Stimulated activated CD4-positive, alpha-beta T cell treated with anti-CD3 and anti-CD28 coated beads, TNF-alpha, amount 100 ng/mL, for 1 hour (primary cell): ENCODE measurements at regions not wholly inside any gene's neighbourhood (a gene's known extent, or its start where the extent isn't known, plus 50 kb on each side); places are given as distances from the start of the nearest gene placed in this dataset.

Experiments
- DNase-seq, 3 donors: peaks; one replicate each; pipeline ENCODE4 v3.0.0-alpha.2; 2020; ENCODE audit warnings: low read depth in 3 of 3, low spot score in 1 of 3

DNA sequence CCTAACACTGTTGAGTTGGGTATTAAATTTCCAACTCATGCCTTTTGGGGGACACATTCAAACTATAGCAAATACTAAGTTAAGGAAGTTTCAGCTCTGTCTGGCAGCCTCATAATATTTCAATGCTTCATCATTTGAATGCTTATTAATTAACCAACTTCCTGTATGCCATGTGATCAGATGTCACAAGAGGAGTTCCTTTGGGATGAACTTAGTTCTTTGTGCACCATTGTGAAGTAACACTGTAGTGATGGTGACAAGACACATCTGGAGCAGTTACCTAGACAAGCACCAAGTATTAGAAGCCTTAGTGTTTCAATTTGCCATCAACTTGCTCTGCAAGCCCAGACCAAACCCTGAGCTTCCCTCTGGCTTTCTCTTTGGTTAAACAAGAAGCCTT is 90.7 kb upstream of the IL12B start:
- DNase-seq, result no peak

DNA sequence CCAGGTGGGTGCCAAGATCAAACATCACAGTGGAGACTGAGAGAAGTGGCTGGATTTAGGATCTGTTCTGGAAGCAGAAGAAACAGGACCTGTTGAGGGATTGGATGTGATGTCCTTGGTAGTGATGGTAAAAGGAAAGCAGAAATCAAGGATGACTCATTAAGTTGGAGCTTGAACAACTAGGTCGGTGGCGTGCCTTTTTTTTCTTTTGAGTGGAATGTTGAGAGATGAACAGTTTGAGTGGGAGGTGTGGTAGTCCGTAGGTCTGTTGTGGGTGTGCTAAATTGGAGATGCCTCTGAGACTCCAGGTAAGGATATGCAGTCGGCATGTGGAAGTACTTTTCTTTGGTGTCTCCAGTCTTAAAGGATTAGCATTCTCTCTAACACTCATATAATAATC is 92.1 kb upstream of the IL12B start:
- DNase-seq, result no peak

DNA sequence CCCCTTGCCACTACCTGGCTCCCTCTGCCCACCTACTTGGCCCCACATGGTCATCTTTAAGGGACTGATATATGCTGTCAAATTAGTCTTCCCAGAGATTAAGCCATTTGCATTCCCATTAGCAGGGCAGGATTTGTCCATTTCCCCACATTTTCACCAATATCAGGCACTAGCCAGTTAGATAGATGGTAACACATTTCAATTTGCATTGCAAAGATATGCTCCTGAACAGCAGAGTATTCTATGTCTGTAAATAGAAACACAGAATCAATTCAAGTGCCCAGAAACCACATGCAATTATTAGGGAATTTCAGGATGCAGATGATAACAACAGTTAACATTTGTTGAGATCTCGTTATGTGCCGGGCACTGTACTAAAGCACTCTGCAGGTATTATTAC is 92.6 kb upstream of the IL12B start:
- no peak for DNase-seq

DNA sequence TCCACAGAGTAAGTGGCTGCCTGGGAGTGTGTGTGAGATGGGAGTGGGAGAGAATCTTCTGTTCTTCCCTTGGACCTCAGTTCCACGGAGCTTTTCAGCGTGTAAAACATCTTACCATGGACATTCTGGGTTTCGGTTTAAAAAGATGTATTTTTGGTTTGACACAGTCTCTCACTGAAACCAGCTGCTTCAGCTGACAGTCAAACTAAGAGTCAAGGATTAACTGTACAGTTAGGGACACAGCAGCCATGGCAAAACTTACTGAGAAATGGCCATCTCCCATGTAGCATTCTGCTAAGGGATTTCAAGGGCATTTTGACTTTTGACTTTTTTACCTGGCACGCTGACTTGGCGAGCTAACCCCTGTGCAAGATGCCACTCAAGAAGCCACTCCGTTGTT is 93.8 kb upstream of the IL12B start:
- DNase-seq, result no peak

DNA sequence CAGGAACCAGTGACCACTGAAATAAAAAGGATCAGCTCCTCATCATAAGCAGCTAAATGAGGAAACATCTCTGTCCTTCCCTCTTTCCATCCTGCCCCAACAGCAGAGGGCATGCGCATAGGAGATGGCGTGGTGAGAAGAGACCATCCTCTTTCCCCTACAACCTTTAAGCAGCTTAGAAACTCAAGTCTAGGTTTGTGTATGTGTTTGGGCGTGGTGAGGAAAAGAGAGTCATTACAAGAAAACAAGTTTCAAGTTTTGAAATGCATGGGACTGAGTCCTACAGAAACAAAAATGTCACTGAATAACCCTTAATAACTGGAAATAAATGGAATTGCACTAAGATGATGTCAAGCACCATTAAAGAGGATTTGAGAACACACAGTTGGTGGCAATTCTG is 96.4 kb upstream of the IL12B start:
- no peak for DNase-seq

DNA sequence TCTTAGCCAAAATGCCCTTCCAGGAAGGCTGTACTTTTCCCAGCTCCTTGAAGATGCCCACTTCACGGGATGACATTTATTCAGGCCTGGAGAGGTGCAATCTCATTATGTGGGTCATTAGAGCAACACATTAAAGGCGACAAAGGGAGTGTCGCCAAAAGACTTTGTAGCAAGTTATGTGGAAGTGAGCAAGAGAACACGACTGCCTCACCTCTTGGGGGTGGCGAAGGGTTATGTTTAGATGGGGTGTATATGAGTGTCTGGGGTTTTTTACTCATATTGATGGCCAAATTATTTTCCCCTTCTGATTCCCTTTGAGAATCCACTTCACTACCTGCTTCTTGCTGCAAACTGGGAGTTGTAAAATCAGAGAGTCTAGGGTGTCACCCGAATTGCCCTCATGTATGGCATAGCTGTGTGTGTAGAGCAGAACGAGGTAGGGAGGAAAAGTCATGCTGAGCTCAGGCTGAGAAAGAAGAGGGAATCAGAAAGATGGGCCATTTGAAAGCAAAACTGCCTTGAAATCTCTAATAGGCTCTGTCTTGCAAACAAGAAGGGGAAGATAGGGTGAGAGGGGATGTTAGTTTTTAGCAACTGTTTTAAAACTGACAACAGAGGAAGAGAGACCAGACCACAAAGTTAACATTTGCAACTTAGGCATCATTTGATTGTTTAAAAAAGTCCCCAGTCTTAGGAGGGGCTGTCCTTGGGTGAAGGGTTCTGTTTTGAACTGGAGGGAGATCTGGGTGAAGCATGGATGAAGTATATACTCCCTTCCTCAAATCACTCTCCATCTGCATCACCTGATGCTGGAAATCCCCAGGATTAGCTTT is 97.1 kb upstream of the IL12B start:
- DNase-seq, result no peak

DNA sequence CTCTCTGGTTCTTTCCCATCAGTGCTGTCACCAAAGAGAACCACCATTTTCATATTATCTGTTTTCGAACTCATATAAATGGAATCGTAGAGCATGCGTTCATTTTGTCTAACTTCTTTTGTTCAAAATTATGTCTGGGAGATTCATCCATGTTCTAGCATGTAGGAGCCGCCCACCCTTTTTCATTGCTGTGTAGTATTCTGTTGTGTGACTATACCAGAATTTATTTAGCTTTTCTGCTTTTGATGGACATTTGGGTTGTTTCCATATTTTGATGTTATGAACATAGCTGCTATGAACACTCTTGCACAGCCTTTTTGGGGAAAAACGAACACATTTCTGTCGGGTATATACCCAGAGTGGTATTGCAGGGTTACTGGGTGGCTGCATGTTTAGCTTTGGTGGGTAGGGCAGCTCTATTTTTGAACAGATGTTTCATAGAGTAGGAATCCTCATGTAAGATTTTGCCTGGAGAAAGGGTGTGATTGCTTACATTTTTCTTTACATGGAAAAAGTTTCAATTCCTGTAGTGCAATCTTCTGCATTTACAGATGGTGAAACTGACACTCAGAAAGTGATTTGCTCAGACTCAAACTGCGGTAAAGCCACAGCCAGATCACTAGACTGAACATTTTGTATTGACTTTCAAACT is 100.2 kb upstream of the IL12B start:
- DNase-seq, result no peak

DNA sequence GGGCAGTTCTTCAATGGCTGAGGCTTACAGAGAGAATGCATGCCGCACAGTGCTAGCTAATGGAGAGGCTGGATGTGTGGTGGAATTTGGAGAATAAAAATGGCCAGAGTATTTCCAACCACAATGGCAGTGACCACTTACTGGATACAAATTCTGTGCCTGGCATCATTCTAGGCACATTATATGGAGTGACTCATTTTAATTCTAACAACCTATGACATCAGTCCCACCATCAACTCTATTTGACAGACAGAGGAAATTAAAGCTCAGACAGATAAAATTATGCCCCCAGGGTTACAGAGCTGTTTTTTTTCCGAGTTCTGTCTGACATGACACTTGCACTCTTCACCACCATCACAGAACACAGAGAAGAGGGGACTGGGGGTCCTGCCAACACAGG is 105.6 kb upstream of the IL12B start:
- DNase-seq, result no peak

DNA sequence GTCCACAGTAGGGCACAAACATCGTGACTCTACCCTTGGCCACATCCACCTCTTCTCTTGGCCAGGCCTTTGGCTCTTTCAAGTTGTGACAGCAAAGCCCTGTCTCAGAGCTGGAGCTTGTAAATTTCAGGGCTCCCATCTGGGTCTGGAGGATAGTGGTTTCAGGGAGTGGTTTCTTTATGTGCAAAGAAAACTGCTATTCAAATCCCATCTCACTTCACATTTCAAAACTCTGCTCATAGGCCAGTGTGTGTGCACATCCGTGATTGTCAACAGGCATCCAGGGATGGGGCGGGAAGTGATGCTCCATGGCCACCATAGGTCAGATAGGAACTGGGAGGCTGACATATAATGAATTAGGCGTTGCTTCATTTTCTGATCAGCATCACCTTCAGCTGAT is 107.8 kb upstream of the IL12B start:
- no peak for DNase-seq

DNA sequence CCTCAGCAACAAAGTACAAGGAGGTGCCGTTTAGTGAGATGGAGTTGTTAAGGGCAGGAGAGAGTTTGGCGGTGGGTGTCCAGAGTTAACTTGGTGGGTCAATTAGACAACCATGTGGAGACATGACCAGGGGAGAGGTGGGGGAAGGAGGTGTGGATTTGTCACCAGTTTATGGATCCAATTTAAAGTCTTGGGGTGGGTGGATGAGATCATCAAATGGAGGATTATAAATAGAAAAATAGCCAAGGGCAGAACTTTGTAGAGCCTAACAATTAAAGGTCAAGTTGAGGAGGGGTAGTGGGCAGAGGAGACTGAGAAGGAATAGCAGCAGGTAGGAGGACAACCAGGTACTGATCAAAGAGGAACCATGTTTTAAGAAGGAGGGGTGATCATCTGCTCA is 108.7 kb upstream of the IL12B start:
- DNase-seq, result no peak

DNA sequence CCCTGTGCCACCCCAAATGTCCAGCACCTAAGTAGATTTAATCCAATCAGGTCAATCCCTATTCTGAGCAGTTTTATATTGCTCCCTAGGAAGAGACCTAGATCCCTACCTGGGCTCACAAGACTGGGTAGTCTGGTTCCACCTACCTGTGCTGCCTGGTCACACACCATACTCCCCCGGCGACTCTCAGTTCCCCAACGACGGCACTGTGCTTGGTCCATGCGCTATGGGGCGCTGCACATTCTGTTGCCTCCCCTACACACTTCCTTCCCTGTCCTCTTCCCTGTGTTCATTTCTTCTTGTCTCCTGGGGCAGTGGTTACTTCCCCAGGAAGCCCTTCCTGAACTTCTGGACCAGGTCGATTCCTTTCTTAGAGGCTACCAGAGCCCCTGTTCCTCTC is 109.9 kb upstream of the IL12B start:
- DNase-seq, result no peak

DNA sequence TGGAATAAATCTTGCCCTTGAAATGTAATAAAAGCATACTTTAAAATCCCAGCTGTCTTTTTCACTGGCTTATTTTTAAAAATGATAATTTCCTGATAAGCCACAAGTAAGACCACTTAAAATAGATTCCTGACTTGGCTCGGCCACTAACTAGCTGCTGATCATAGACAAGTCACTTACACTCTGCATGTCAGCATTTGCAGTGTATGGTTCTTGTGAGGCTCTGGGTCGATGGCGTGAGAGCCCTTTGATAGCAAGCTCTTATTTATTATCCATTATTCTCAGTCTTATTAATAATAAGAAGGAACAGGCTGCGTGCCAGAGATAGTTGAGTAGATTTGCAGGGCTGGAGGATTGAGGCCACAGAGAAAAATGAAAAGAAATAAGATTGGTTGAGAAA is 110.7 kb upstream of the IL12B start:
- no peak for DNase-seq

DNA sequence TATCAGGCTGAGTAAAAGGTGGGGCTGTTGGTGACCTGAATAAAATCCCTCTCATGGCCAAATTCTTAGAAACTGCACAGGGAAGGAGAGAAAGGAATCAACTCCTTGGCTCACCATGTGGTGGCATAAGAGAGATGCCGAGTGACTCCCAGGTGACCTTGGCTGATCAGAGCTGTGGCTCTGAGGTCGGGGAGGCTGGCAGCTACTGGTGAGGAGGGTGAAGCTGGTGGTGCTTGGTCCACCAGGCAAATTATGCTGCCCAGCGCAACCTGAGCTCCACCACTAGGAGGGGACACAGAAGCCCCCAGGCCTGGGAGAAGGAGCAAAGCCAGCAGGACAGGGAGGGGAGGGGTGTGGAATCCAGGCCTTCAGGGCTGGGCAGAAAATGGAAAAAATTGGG is 111.2 kb upstream of the IL12B start:
- DNase-seq, result no peak

DNA sequence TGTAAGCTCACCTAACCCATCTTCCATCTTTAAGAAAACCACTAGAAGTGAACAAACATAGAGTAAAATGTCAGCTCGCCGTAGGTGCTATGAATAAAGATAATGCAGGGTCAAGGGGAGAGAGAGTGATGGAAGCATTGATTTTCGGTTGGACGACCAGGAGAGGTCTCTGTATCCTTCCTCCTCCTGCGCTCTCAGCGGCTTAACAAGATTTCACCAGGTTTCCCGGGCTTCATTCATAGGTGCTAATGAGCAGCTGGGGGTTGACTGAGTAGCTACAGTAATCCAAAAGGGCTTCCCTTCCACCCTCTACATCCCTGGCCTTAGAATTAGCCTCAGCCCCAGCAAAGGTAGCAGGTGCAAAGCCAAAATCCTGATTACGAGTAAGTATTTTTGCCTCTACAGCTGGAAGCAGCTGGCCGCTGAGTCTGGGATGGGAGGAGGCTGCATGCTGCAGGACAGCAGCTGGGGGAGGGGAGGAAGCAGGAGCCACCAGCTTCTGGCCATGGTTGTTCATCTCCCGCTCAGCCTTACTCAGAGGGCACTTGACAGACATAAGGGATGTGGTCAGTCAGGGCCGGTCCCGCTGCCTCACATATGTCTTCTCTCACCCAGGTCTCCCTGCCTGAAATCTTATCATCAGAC is 112.0 kb upstream of the IL12B start:
- DNase-seq, result no peak

DNA sequence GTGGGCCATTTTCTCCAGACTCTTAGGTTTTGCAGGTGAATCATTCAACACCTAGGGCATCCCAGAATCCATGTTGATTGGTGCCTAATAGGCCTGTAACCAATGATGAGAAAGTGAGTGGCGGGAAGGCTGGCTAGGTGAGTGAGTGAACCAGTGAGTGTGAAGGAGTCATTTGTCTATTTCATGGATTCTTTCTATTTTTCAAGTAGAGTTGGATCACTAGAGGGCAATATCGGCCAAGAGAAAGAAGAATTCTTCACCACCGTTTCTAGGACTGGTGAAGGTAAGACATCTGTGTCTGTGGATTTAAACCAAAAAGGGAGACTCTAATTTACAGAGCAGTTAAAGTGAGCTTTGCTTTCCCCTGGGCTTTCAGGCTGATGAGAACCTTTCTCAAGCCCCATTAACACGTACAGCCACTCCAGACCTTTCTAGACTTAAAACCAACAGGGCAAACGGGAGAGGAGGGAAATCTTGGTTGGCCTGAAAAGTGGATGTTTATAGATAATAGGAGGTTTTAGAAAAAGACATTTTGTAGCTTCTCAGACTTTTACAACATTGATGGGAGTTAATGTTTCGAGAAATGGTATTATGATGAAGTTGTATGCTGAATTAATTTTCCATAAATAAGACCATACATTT is 114.3 kb upstream of the IL12B start:
- DNase-seq, result no peak

DNA sequence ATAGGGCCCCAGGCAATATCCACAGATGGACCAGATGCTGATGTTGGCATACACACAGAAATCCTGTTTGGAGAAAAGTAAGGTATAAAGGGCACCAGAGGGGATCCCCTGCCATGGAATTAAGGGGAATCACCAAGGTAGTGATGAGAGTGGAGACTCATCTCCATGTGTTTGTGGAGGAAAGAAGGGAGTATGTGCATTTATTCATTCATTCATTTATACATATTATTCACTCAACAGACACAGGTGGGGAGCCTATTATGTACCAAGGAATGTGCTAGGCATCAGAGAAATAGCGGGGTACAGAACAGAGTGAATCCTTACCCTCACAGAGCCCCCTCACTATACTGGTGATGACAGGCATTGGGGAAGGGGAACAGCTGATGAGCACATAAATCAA is 116.8 kb upstream of the IL12B start:
- no peak for DNase-seq

DNA sequence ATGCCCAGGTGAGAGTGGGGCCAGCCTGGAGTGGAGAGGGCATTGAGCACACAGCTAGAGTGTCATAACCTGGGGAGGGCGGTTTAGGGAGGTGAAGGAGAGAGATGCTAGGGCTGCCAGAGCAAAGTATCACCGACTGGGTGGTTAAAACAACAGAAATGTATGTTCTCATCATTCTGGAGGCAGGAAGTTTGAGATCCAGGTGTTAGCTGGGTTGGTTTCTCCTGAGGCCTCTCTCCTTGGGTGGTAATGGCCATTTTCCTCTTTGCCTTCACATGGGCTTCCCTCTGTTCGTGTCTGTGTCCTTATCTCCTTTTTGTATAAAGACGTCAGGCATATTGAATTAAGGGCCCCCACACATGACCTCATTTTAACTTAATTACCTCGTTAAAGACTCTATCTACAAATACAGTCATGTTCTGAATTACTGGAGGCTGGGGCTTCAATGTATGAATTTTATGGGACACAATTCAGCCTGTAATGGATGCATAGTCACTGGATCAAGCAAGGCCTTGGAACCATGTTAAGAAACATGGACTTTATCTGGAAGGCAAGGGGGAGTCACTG is 118.6 kb upstream of the IL12B start:
- DNase-seq, result no peak

DNA sequence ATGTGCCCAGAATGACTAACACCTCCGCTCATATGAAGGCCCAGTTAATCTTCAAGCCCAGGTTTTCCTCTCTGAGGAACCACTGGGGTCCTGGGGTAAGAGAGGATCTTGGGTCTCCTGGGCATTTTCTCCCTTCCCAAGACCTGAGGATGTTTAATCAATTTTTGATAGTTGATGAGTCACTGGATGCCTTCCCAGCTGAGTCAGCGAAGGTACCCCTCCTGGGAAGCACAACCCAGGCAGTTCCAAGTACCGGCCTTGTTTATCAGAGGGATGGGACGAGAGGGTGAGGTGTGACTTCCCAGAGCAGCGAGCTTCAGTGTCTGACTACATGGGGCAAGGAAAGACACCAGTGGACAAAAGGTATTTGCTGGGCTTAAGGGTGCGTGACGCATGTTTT is 119.6 kb upstream of the IL12B start:
- no peak for DNase-seq

DNA sequence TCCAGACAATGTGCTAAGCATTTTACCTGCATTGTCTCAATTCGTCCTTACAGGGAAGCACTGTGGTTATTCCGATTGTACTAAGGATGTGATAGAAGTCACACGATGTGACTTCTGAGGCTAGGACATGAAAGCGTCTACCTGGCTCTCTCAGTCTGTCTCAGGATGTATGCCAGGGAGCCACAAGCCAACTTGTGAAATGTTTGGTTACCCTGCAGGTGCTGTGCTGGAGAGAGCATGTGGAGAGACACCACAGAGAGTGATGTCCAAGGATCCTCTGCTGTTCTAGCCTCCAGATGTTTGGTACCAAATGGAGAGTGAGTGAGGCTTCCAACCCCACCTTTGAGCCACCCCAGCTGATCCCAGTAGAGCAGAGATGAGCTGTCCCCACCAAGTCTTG is 120.1 kb upstream of the IL12B start:
- no peak for DNase-seq

DNA sequence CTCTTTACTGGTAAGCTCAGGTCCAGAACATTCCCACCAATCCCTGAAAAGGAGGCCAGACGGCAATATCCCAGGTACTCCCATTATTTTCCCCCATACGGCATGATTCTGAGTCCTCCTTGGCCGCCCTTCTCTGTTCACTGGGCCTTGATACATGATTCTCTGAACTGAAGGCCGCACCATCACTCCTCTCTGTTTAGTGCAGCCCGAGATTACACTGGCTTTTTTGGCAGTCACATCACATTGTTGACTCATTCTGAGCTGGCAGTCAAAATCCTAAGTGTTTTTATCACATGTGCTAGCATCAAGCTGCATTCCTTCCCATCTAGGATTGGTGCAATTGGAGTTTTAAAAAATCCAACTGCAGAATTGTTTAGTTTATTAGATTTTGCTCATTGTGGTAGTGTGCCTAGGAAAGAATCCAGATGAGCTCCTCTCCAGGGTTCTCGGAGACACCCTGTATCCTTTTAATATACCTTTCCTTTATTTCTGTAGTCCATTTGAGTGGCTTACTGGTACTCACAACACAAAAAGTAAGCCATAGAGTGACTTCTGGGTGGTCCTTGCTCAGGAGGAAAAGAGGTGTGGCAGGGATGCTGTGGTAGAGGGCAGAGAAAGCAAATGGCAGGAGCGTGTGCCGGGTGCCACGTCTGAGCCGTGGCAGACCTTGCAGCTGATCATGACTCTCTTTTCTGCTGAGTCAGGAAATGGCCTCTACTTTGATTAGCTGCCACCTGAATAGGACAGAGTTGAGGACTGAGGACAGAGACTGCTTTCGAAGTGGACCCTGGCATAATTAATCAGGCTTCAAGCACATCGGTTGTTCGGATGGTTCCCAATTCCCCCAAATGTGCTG is 121.1 kb upstream of the IL12B start:
- DNase-seq, result no peak
